HG03565 (cell line): ENCODE measurements at regions not wholly inside any gene's neighbourhood (a gene's known extent, or its start where the extent isn't known, plus 50 kb on each side); places are given as distances from the start of the nearest gene placed in this dataset.
A peak's percentile ranks its signal among the peaks of the same experiment; 100 is the strongest.

Experiments
- ATAC-seq: cut with Tn5 transposase; IDR thresholded peaks from one replicate; pipeline ENCODE4 v1.9.1; 2021; ENCODE audit warnings: mild to moderate bottlenecking, moderate library complexity; ENCODE audit not compliant: unreplicated experiment

DNA sequence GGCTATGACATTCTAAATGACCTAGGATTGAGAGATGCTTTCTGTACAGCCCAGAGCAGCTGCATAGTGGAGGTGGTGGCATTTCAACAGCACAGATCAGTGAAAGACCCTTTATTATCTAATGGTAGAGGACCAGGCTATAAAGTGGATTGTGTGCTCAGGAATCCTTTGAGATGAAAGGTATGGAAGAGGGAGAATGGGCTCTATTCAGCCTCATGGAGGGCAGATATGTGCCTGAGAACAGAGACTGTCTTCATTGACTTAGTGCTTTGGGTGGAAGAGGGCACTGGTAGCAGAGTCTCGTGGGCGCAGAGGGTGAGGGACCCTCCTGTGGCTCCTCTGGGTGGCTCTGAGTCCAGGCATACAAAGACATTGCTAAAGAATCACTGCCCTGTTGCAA is 130.0 kb upstream of the SLC24A5 start:
- ATAC-seq, result no peak

- ATAC-seq, result no peak
Observed at GRCh38 chr15:47991357-47991756, 129.4 kb upstream of the SLC24A5 start.

- no peak for ATAC-seq
Observed at GRCh38 chr15:47993051-47993450, 127.7 kb upstream of the SLC24A5 start.

- no peak for ATAC-seq
Observed at GRCh38 chr15:47997195-47998080, 123.4 kb upstream of the SLC24A5 start.

DNA sequence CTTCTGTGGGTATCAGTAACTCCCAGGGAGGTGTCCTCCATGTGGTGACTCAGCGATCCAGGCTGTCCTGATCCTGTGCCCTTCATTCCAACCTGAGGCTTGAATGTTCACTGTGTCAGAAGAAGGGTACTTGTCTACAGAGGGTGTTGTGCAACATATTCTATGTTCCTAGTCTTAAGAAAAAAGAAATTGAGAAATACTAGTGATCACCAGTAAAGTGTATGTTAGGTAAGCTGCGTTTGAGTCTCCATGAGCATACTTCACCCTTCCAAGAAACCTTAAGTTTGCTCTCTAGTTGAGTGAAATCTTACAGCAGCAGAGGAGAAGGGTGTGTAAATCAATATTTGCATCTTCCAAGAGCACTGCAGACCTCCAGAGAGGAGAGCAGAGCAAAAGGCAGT is 122.2 kb upstream of the SLC24A5 start:
- ATAC-seq, result no peak

DNA sequence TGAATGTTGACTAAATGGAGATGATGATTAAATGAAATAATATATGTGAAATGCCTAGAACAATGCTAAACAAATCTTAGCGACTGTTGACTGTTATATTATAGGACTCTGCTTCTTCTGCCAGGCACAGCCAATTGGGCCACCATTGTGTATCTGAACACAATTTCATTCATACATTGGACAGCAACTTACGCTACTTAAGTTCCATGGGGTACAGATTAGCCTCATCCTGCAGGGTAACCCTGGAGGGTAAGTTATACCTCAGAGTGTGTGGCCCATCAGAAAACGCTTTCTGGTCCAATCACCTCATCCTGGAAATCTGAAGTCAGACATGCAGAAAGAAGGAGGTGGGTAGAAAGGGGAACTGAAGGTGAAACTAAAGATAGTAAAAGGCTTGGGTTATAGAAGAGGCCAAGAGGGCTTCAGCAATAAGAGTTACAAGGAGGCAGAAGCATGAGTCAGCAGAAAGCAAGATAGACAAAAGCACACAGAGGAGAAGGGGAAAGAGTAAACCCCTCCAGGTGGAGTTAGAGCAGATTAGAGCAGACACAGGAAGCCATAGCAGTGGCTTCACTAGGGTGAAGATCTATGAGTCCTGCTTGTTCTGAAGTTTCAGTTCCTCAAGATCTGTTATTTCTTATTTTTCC is 119.3 kb upstream of the SLC24A5 start:
- peak; percentile 93 for ATAC-seq

DNA sequence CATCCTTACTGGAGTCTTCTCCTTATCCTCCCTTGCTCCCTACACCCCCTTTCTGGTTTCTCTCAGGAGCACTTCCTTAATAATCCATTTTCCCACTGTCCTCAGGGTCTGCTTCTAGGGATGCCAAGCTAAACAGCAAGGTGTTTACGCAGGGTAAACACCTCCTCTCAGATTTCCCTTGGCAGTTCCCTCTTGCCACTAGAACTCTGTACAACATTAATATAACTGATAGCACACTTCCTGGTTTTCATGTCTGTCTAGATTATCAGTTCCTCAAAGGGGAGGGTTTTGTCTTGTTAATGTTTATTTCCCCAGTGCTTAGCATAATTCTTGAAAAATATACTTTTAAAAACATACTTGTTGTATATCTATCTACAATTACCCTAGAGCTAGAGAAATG is 118.0 kb upstream of the SLC24A5 start:
- no peak for ATAC-seq

DNA sequence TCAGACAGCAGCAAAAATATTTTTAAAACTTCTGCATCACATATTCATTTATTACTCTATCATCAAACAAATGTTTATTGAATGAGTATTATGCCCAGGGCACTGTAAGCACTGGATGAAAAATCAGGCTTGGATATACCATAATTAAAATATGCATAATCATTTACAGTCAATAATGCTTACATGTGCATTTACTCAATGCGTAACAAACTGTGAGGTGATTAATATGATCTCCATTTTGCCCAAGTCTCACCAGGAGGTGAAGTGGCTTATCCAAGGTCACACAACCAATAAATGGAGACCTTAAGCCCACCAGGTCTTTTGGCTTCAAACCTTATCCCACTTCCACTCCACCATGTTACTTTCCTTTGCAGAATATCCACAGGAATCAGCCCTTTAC is 117.3 kb upstream of the SLC24A5 start:
- no peak for ATAC-seq

DNA sequence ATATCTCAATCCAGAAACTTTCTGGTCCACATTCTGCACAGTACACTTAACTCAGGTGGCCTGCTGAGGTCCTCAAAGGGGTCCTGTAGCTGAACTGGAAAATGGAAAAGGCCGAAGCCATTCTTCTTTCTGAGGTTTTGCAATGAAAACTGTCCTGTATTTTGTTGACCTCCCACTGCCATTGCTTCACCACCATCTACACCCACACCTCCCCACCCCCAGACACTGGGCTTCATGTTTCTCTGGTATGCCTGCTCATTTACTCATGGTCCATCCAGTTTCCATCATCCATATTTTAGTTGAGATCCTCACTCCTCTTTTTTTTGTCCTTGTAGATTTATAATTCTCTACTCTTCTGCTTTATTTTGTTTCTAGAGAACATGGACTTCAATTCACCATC is 115.7 kb upstream of the SLC24A5 start:
- no peak for ATAC-seq

GRCh38 chr15:48006031-48006511 is 114.7 kb upstream of the SLC24A5 start:
- ATAC-seq, result no peak

DNA sequence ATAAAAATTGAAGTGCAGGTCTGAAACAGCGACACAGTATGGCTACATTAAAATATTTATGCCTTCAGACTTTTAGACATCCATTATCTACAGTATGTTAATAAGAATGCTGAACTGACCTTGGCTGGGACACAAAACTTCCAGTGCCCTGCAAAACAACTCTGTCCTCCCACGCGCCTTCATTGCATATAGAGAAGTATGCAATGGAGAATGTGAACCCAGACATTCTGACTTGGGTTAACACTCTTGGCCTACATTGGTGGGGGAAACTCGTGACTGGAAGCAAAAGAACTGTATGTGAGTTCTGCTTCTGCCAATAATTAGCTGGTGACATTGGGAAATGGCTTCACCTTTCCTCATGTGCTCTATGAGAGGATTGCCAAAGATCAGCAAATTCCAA is 110.5 kb upstream of the SLC24A5 start:
- ATAC-seq, result no peak

- ATAC-seq, result no peak
Observed at GRCh38 chr15:48012191-48012590, 108.6 kb upstream of the SLC24A5 start.

GRCh38 chr15:48016865-48017264 is 103.9 kb upstream of the SLC24A5 start:
- no peak for ATAC-seq

DNA sequence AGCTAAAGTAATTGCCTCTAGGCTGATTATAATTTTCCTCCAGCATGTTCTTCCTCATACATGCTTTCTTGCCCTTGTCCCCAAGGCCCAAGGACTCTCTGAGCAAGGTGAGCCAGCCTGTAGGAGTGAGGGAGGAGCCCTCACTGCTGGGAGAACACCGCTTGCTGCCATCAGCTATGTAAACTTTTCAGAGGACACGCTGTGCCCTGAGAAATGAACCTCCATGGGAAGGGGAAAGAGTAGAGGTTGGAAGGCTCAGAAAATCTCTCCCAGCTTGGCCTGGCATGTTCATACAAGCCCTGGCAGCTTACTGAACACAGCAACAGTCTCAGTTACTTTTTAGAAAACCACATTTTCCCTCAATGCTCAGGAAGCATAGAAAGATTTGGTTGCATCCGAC is 103.0 kb upstream of the SLC24A5 start:
- no peak for ATAC-seq

GRCh38 chr15:48020166-48020565 is 100.6 kb upstream of the SLC24A5 start:
- peak; percentile 46 for ATAC-seq

- ATAC-seq, result no peak
Observed at GRCh38 chr15:48021336-48022086, 99.3 kb upstream of the SLC24A5 start.

DNA sequence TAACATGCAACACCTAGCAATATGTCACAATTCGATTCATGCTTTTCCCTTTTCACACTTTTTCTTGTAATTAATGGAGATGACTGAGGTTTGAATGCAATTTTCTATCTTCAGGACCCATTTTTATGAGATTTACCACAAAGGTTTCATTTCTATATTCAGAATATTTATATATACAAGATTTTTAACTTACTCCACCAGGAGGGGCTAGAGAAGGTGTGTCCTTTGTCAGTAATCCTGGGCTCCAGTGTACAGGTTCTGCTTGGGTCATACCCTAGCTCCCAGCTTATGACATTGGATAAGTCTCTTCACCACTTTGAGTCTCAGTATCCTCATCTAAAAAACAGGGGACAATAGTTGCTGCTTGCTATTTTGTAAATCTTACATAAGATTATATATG is 95.7 kb upstream of the SLC24A5 start:
- no peak for ATAC-seq

- no peak for ATAC-seq
Observed at GRCh38 chr15:48028712-48029111, 92.1 kb upstream of the SLC24A5 start.

GRCh38 chr15:48029642-48030041 is 91.1 kb upstream of the SLC24A5 start:
- no peak for ATAC-seq

DNA sequence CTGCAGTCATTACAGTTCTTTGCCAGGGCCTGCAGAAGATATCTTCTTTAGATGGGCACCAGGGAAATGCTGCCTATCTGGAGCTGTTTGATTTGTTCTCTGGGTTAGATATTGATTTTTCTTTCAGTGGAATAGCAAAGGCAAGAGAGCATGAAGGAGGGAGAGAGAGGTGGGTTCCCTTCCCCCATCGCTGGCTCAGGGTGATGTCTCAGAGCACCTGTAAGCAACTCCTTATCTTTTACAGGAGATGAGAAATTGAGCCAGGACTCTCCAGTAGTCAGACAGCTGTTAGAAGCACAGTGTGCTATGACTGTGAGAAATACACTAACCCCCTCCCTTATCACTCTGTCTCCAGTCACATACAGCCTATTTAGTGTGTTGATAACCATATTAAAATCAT is 89.3 kb upstream of the SLC24A5 start:
- ATAC-seq, result no peak

DNA sequence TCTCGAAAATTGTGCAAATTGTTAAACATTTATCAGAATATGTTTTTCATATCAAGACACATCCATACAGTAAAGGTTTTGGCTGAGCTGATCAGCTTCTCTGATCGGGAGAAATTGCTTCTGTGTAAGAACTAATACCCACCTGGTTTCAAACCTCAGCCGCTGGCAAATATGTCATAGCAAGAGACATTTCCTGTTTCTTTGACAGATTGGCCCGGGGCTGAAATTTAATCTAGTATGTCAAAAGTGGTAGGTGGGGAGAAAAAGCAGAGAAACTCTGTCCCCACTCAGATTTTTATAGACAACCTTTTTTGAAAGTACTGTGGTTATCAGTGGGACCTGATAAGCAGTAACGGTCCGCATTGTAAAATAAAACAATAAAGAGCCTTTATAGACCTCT is 88.8 kb upstream of the SLC24A5 start:
- ATAC-seq, result no peak

- no peak for ATAC-seq
Observed at GRCh38 chr15:48032911-48033310, 87.9 kb upstream of the SLC24A5 start.
